ENCODE measurements at regions not wholly inside any gene's neighbourhood (a gene's known extent, or its start where the extent isn't known, plus 50 kb on each side); places are given as distances from the start of the nearest gene placed in this dataset.

DNA sequence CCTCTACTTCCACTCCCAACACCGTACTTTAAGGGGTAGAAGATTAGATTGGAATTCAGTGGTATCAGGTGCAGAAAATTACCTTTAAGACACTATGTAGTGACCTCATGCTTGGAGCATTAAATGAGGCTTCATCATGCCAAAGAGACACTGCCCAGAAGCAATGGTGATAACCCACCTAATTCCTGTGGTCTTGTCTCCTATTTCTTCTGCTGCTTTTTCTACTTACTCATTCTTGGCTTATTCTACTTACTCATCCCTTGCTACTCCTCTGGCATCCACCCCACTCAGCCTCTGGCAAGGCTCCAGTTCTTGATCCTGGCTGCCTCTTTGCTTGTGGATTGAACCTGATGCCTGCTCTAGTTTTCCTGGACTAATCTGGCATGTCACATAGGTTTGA, 62.3 kb upstream of the ADAMTS3 start:
- Histone ChIP-seq H3K27ac (no peak overlapping the region), H3K27me3 (no peaks in the 10 kb centered on the region), H3K9me3 (no peaks in the 10 kb centered on the region), H3K4me3 (no peak overlapping the region), H3K4me1 (no peaks in the 10 kb centered on the region), H3K36me3 (no peaks in the 10 kb centered on the region)
- TF ChIP-seq, protein P1, sequence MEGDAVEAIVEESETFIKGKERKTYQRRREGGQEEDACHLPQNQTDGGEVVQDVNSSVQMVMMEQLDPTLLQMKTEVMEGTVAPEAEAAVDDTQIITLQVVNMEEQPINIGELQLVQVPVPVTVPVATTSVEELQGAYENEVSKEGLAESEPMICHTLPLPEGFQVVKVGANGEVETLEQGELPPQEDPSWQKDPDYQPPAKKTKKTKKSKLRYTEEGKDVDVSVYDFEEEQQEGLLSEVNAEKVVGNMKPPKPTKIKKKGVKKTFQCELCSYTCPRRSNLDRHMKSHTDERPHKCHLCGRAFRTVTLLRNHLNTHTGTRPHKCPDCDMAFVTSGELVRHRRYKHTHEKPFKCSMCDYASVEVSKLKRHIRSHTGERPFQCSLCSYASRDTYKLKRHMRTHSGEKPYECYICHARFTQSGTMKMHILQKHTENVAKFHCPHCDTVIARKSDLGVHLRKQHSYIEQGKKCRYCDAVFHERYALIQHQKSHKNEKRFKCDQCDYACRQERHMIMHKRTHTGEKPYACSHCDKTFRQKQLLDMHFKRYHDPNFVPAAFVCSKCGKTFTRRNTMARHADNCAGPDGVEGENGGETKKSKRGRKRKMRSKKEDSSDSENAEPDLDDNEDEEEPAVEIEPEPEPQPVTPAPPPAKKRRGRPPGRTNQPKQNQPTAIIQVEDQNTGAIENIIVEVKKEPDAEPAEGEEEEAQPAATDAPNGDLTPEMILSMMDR (IDR thresholded peaks at IDR 0.05), result no peak
- DNase-seq (ENCODE audit: low spot score), result no peak

DNA sequence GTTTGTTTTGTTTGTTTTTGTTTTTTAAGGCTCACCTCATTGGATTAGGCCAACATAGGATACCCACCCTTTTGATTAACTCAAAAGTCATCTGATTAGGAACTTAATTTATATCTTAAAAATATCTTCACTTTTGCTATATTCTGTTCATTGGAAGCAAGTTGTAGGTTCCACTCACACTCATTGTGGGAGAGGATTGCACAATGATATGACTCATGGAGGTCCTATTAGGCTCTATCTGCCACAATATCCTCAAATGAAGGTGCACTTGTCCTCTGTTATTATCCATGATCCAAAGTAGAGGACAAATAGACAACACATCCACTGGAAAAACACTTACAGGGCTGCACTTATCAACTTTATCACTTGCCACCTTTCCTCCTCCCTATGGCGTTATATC, 60.5 kb upstream of the ADAMTS3 start:
- DNase-seq (ENCODE audit: low spot score), result no peak
- TF ChIP-seq, protein P1 (IDR thresholded peaks at IDR 0.05), result no peak
- H3K36me3 ChIP-seq, result no peaks in the 10 kb centered on the region
- no peak overlapping the region for H3K4me3 ChIP-seq
- no peaks in the 10 kb centered on the region for H3K4me1 ChIP-seq
- H3K27me3 ChIP-seq, result no peaks in the 10 kb centered on the region
- no peaks in the 10 kb centered on the region for H3K9me3 ChIP-seq
- H3K27ac ChIP-seq, result no peak overlapping the region

DNA sequence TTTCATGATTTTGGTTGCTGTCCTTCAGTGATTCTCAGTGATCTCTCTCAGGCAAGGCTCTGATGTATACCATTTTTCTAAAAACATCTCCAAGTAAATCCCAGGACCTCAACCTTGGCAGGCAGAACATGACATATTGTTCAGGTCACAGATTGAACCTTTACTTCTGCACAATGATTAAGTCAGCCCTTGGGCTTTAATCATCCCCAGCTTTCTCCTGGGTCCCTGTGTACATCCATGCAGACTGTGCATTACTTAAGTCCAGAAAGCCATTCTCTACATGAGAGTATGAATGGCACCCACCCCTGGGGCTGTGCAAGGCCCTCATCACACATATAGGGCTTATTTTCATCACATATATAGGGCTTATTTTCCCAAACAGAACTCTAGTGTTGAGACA, 58.7 kb upstream of the ADAMTS3 start:
- TF ChIP-seq, protein P1 (IDR thresholded peaks at IDR 0.05), result no peak
- Histone ChIP-seq H3K4me1 (no peaks in the 10 kb centered on the region), H3K9me3 (no peaks in the 10 kb centered on the region), H3K27me3 (no peaks in the 10 kb centered on the region), H3K36me3 (no peaks in the 10 kb centered on the region), H3K27ac (no peak overlapping the region), H3K4me3 (no peak overlapping the region)
- DNase-seq (ENCODE audit: low spot score), result no peak

Data from right atrium auricular region (tissue), 2 donors.